ENCODE measurements at regions not wholly inside any gene's neighbourhood (a gene's known extent, or its start where the extent isn't known, plus 50 kb on each side); places are given as distances from the start of the nearest gene placed in this dataset.
A peak's percentile ranks its signal among the peaks of the same experiment; 100 is the strongest.

- H3K4me3 Mint-ChIP-seq, result no peak overlapping the region
- ATAC-seq (no peak), DNase-seq (no peak)
- peaks cover 5 to 6% of the 10 kb centered on the region in 2 donors for H3K9me3 Mint-ChIP-seq
- H3K27me3 Mint-ChIP-seq, result no peaks in the 10 kb centered on the region
- H3K4me1 Mint-ChIP-seq, result no peaks in the 10 kb centered on the region
- H3K27ac Mint-ChIP-seq, result no peak overlapping the region
Observed at GRCh38 chr7:18337048-18337809, 158.3 kb upstream of the HDAC9 start.

- Mint-ChIP-seq H3K4me3 (no peak overlapping the region), H3K27ac (no peak overlapping the region), H3K9me3 (peaks cover 5 to 6% of the 10 kb centered on the region in 2 donors), H3K4me1 (no peaks in the 10 kb centered on the region), H3K27me3 (no peaks in the 10 kb centered on the region)
- ATAC-seq (no peak), DNase-seq (no peak)
Observed at GRCh38 chr7:18338910-18339523, 156.5 kb upstream of the HDAC9 start.

GRCh38 chr7:18341756-18342155 lies 153.8 kb upstream of the HDAC9 start:
- no peak overlapping the region for H3K4me3 Mint-ChIP-seq
- no peak for ATAC-seq
- H3K4me1 Mint-ChIP-seq, result no peaks in the 10 kb centered on the region
- H3K27ac Mint-ChIP-seq, result no peak overlapping the region
- no peaks in the 10 kb centered on the region for H3K27me3 Mint-ChIP-seq
- DNase-seq, result no peak
- H3K9me3 Mint-ChIP-seq, result peaks cover 5 to 6% of the 10 kb centered on the region in 2 donors

GRCh38 chr7:18343047-18343446 lies 152.5 kb upstream of the HDAC9 start:
- Mint-ChIP-seq H3K27me3 (no peaks in the 10 kb centered on the region), H3K9me3 (peaks cover 5 to 6% of the 10 kb centered on the region in 2 donors), H3K4me1 (no peaks in the 10 kb centered on the region), H3K4me3 (no peak overlapping the region), H3K27ac (no peak overlapping the region)
- no peak for ATAC-seq
- no peak for DNase-seq

- DNase-seq, result no peak
- Mint-ChIP-seq H3K4me1 (no peaks in the 10 kb centered on the region), H3K9me3 (peaks cover 5 to 6% of the 10 kb centered on the region in 2 donors), H3K27me3 (no peaks in the 10 kb centered on the region), H3K4me3 (no peak overlapping the region), H3K27ac (no peak overlapping the region)
- no peak for ATAC-seq
Observed at GRCh38 chr7:18344536-18344935, 151.0 kb upstream of the HDAC9 start.

GRCh38 chr7:18345641-18346234 lies 149.8 kb upstream of the HDAC9 start:
- DNase-seq (peak in 1 of 2 donors; percentile 16), ATAC-seq (no peak)

GRCh38 chr7:18347170-18347569 lies 148.4 kb upstream of the HDAC9 start:
- Mint-ChIP-seq H3K4me1 (no peaks in the 10 kb centered on the region), H3K9me3 (no peaks in the 10 kb centered on the region), H3K4me3 (no peak overlapping the region), H3K27ac (no peak overlapping the region), H3K27me3 (no peaks in the 10 kb centered on the region)
- DNase-seq (no peak), ATAC-seq (no peak)

More at GRCh38 chr7:18345641-18346234, 149.8 kb upstream of the HDAC9 start:
- Mint-ChIP-seq H3K4me3 (no peak overlapping the region), H3K4me1 (no peaks in the 10 kb centered on the region), H3K27ac (no peak overlapping the region), H3K27me3 (no peaks in the 10 kb centered on the region), H3K9me3 (peaks cover 5 to 6% of the 10 kb centered on the region in 2 donors)

- no peaks in the 10 kb centered on the region for H3K4me1 Mint-ChIP-seq
- DNase-seq, result no peak
- H3K27me3 Mint-ChIP-seq, result no peaks in the 10 kb centered on the region
- H3K9me3 Mint-ChIP-seq, result no peaks in the 10 kb centered on the region
- ATAC-seq, result no peak
- no peak overlapping the region for H3K27ac Mint-ChIP-seq
- H3K4me3 Mint-ChIP-seq, result no peak overlapping the region
Observed at GRCh38 chr7:18350678-18351077, 144.9 kb upstream of the HDAC9 start.

- no peak overlapping the region for H3K4me3 Mint-ChIP-seq
- ATAC-seq (no peak), DNase-seq (peak in 1 of 2 donors; percentile 10)
- H3K27me3 Mint-ChIP-seq, result no peaks in the 10 kb centered on the region
- no peaks in the 10 kb centered on the region for H3K4me1 Mint-ChIP-seq
- no peaks in the 10 kb centered on the region for H3K9me3 Mint-ChIP-seq
- no peak overlapping the region for H3K27ac Mint-ChIP-seq
Observed at GRCh38 chr7:18352339-18353255, 143.0 kb upstream of the HDAC9 start.

- Mint-ChIP-seq H3K4me1 (no peaks in the 10 kb centered on the region), H3K27me3 (no peaks in the 10 kb centered on the region), H3K27ac (no peak overlapping the region)
Observed at GRCh38 chr7:18353339-18353738, 142.2 kb upstream of the HDAC9 start.

GRCh38 chr7:18354108-18355085 lies 141.2 kb upstream of the HDAC9 start:
- no peak overlapping the region for H3K27ac Mint-ChIP-seq
- H3K27me3 Mint-ChIP-seq, result no peaks in the 10 kb centered on the region

More at GRCh38 chr7:18353339-18353738, 142.2 kb upstream of the HDAC9 start:
- DNase-seq, result no peak
- Mint-ChIP-seq H3K4me3 (no peak overlapping the region), H3K9me3 (no peaks in the 10 kb centered on the region)
- no peak for ATAC-seq

GRCh38 chr7:18356191-18356645 lies 139.3 kb upstream of the HDAC9 start:
- DNase-seq (no peak), ATAC-seq (no peak)
- Mint-ChIP-seq H3K9me3 (no peaks in the 10 kb centered on the region), H3K4me3 (no peak overlapping the region), H3K27ac (no peak overlapping the region), H3K27me3 (no peaks in the 10 kb centered on the region), H3K4me1 (no peaks in the 10 kb centered on the region)

More at GRCh38 chr7:18354108-18355085, 141.2 kb upstream of the HDAC9 start:
- no peak overlapping the region for H3K4me3 Mint-ChIP-seq
- H3K4me1 Mint-ChIP-seq, result no peaks in the 10 kb centered on the region
- ATAC-seq (no peak), DNase-seq (no peak)
- no peaks in the 10 kb centered on the region for H3K9me3 Mint-ChIP-seq

GRCh38 chr7:18357691-18358090 lies 137.9 kb upstream of the HDAC9 start:
- Mint-ChIP-seq H3K27me3 (no peaks in the 10 kb centered on the region), H3K4me3 (no peak overlapping the region), H3K9me3 (no peaks in the 10 kb centered on the region), H3K27ac (no peak overlapping the region), H3K4me1 (no peaks in the 10 kb centered on the region)
- ATAC-seq, result peak; percentile 64
- DNase-seq, result no peak

- H3K27me3 Mint-ChIP-seq, result no peaks in the 10 kb centered on the region
- ATAC-seq (no peak), DNase-seq (no peak)
- no peaks in the 10 kb centered on the region for H3K9me3 Mint-ChIP-seq
- H3K27ac Mint-ChIP-seq, result no peak overlapping the region
- no peak overlapping the region for H3K4me3 Mint-ChIP-seq
- no peaks in the 10 kb centered on the region for H3K4me1 Mint-ChIP-seq
Observed at GRCh38 chr7:18361756-18362155, 133.8 kb upstream of the HDAC9 start.
